A549 (cell line): ENCODE measurements at regions not wholly inside any gene's neighbourhood (a gene's known extent, or its start where the extent isn't known, plus 50 kb on each side); places are given as distances from the start of the nearest gene placed in this dataset.

Experiments
- ATAC-seq, 2 experiments: fragments of 200-7000 bp in 1 of 2; fragments of >200 bp in 1 of 2; cut with Nextera tagmentation in 1 of 2; cut with Tn5 transposase in 1 of 2; 3 replicates each; pipeline versions ENCODE4 v1.8.0 to v1.9.1; 2018 to 2020; ENCODE audit warnings: mild to moderate bottlenecking in 1 of 2, moderate library complexity in 1 of 2
- CTCF ChIA-PET: fragments of 300-600 bp; sonication (Branson Sonifier 250); formaldehyde crosslinking; extraction: SDS; loops from one replicate; lab custom pipeline; 2021; ENCODE audit warnings: antibody characterized with exemption, inconsistent platforms; lab: Yijun Ruan, JAX
- POLR2A ChIA-PET: fragments of 350-600 bp; formaldehyde crosslinking; extraction: SDS; loops from one replicate; lab custom pipeline; 2021; ENCODE audit warnings: antibody characterized with exemption, inconsistent platforms; lab: Yijun Ruan, JAX
- DNase-seq, 2 experiments: peaks; one replicate each; pipeline versions ENCODE4 v3.0.0 to v3.0.0-alpha.2; 2011 to 2016; ENCODE audit warnings: low read depth in 1 of 2, low spot score in 1 of 2
- FAIRE-seq: peaks from 2 replicates; lab custom pipeline; 2011; peaks lifted over from hg19 to GRCh38; lab: Jason Lieb, UNC
- H3K27ac ChIP-seq, 2 experiments: fragments of >200 bp; sonication (Bioruptor Twin); formaldehyde crosslinking; 3 replicates each; pipeline ENCODE4 v1.5.1; 2016 to 2017
- H3K4me1 ChIP-seq: fragments of >200 bp; sonication (Bioruptor Twin); formaldehyde crosslinking; 3 replicates; pipeline ENCODE4 v1.6.1; 2016
- H3K4me2 ChIP-seq: fragments of >200 bp; sonication (Bioruptor Twin); formaldehyde crosslinking; 3 replicates; pipeline ENCODE4 v1.6.1; 2016
- H3K4me3 ChIP-seq: fragments of >200 bp; sonication (Bioruptor Twin); formaldehyde crosslinking; 3 replicates; pipeline ENCODE4 v1.5.1; 2016
- H3K9me3 ChIP-seq: fragments of >200 bp; sonication (Bioruptor Twin); formaldehyde crosslinking; 3 replicates; pipeline ENCODE4 v1.6.1; 2016
- BHLHE40 ChIP-seq: IDR thresholded peaks from 2 replicates; pipeline ENCODE4 v1.6.1; 2012; ENCODE audit warnings: low read depth, low read length, inconsistent platforms
- EHMT2 ChIP-seq: fragments of 200-600 bp; sonication (generic); IDR thresholded peaks from 2 replicates; pipeline ENCODE4 v1.6.1; 2016; ENCODE audit warnings: antibody characterized with exemption, low read depth, mild to moderate bottlenecking, moderate library complexity
- EP300 ChIP-seq, 2 experiments: fragments of >200 bp; sonication (Bioruptor Twin); formaldehyde crosslinking; IDR thresholded peaks; 2 replicates in 1 of 2; 3 replicates in 1 of 2; pipeline ENCODE4 v1.6.1; 2016 to 2017
- FOSL2 ChIP-seq, 2 experiments: fragments of 450-650 bp in 1 of 2; fragments of >200 bp in 1 of 2; sonication (Bioruptor Twin) in 1 of 2; formaldehyde crosslinking; IDR thresholded peaks; 2 replicates each; pipeline versions ENCODE4 v1.5.0 to v1.6.1; 2016 to 2020; ENCODE audit warnings: mild to moderate bottlenecking in 1 of 2, moderate library complexity in 1 of 2
- FOXS1 ChIP-seq: fragments of 250-450 bp; sonication (Bioruptor Pico); IDR thresholded peaks from 2 replicates; pipeline ENCODE4 v1.5.0; 2020; ENCODE audit warnings: mild to moderate bottlenecking, moderate library complexity
- HOXB5 ChIP-seq: fragments of 250-450 bp; sonication (Bioruptor Pico); IDR thresholded peaks from 2 replicates; pipeline ENCODE4 v1.5.0; 2020; ENCODE audit warnings: mild to moderate bottlenecking, moderate library complexity
- JUN ChIP-seq, 2 experiments: fragments of >200 bp; sonication (Bioruptor Twin); formaldehyde crosslinking; IDR thresholded peaks; 2 replicates in 1 of 2; 3 replicates in 1 of 2; pipeline ENCODE4 v1.6.1; 2016 to 2017
- KDM1A ChIP-seq: fragments of 200-600 bp; sonication (generic); IDR thresholded peaks from 2 replicates; pipeline ENCODE4 v1.6.1; 2016; ENCODE audit warnings: low read depth, mild to moderate bottlenecking
- KDM5A ChIP-seq: fragments of 200-600 bp; sonication (generic); IDR thresholded peaks from 2 replicates; pipeline ENCODE4 v1.6.1; 2016; ENCODE audit warnings: antibody characterized with exemption, mild to moderate bottlenecking
- MAFK ChIP-seq: fragments of 450-650 bp; IDR thresholded peaks from 2 replicates; pipeline ENCODE4 v1.6.1; 2014; ENCODE audit not compliant: partially characterized antibody
- MYC ChIP-seq: IDR thresholded peaks from 2 replicates; pipeline ENCODE4 v1.6.1; 2012; ENCODE audit warnings: mild to moderate bottlenecking, inconsistent platforms, low read length, improper control_type of control experiment, borderline replicate concordance
- POLR2A ChIP-seq: IDR thresholded peaks from 2 replicates; pipeline ENCODE4 v1.6.1; 2012; ENCODE audit warnings: mild to moderate bottlenecking, low read length
- RNF2 ChIP-seq: fragments of 200-600 bp; sonication (generic); IDR thresholded peaks from 2 replicates; pipeline ENCODE4 v1.6.1; 2016; ENCODE audit warnings: low read depth, mild to moderate bottlenecking, antibody characterized with exemption, moderate library complexity, borderline replicate concordance
- ZC3H11A ChIP-seq: fragments of 450-650 bp; IDR thresholded peaks from 2 replicates; pipeline ENCODE4 v1.6.1; 2014; ENCODE audit warnings: antibody characterized with exemption, mild to moderate bottlenecking
- WGBS: methylation state at CpG from one replicate; pipeline ENCODE4 v1.1.6; 2017; ENCODE audit errors: missing lambda C conversion rate; 5-methylcytosine and 5-hydroxymethylcytosine counted together
- TF ChIP-seq, protein P1 (sequence below): fragments of 200-600 bp; sonication (generic); IDR thresholded peaks from 2 replicates; pipeline ENCODE4 v1.6.1; 2016; ENCODE audit warnings: antibody characterized with exemption, mild to moderate bottlenecking, moderate library complexity
- TF ChIP-seq, protein P2 (sequence below): fragments of >200 bp; sonication (Bioruptor Twin); formaldehyde crosslinking; IDR thresholded peaks from 3 replicates; pipeline ENCODE4 v1.6.1; 2016
- TF ChIP-seq, protein P3 (sequence below): fragments of >200 bp; sonication (Bioruptor Twin); formaldehyde crosslinking; IDR thresholded peaks from 3 replicates; pipeline ENCODE4 v1.5.1; 2016
- TF ChIP-seq, protein P4 (sequence below): IDR thresholded peaks from 2 replicates; pipeline ENCODE4 v1.6.1; 2012; ENCODE audit warnings: low read depth, borderline replicate concordance
- TF ChIP-seq, protein P5 (sequence below): fragments of 450-650 bp; IDR thresholded peaks from 2 replicates; pipeline ENCODE4 v1.6.1; 2014; ENCODE audit warnings: antibody characterized with exemption

DNA sequence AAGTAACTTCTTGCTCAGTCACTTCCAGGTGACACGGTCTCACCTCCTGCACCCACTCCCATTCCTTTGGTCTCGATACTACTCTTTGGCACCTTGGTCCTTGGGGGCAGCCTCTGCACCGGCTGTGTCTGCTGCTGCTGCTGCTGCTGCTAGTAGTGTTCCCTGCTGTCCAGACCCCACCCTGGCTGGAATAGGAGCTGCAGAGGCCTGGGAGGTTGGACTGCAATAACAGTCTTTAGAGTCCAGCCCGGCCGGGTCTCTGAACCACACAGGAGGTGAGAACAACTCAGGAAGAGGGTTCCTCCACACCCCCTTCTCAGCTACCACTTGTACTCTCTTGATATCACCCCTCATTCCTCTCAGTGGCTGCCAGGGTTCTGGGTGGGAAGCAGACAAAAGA is 231.1 kb upstream of the NLRP1 start (continued):
- TF ChIP-seq, protein P1, sequence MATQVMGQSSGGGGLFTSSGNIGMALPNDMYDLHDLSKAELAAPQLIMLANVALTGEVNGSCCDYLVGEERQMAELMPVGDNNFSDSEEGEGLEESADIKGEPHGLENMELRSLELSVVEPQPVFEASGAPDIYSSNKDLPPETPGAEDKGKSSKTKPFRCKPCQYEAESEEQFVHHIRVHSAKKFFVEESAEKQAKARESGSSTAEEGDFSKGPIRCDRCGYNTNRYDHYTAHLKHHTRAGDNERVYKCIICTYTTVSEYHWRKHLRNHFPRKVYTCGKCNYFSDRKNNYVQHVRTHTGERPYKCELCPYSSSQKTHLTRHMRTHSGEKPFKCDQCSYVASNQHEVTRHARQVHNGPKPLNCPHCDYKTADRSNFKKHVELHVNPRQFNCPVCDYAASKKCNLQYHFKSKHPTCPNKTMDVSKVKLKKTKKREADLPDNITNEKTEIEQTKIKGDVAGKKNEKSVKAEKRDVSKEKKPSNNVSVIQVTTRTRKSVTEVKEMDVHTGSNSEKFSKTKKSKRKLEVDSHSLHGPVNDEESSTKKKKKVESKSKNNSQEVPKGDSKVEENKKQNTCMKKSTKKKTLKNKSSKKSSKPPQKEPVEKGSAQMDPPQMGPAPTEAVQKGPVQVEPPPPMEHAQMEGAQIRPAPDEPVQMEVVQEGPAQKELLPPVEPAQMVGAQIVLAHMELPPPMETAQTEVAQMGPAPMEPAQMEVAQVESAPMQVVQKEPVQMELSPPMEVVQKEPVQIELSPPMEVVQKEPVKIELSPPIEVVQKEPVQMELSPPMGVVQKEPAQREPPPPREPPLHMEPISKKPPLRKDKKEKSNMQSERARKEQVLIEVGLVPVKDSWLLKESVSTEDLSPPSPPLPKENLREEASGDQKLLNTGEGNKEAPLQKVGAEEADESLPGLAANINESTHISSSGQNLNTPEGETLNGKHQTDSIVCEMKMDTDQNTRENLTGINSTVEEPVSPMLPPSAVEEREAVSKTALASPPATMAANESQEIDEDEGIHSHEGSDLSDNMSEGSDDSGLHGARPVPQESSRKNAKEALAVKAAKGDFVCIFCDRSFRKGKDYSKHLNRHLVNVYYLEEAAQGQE: no peak
- TF ChIP-seq KDM5A: no peak
- TF ChIP-seq EHMT2: no peak
- TF ChIP-seq FOXS1 (CRISPR knock-in tag): no peak
- TF ChIP-seq ZC3H11A: no peak
- TF ChIP-seq RNF2: no peak
- no peak for TF ChIP-seq FOSL2 (IDR thresholded peaks at IDR 0.05)
- no peak for TF ChIP-seq FOSL2 (CRISPR knock-in tag; IDR thresholded peaks at IDR 0.05)
- no peak for TF ChIP-seq BHLHE40

DNA sequence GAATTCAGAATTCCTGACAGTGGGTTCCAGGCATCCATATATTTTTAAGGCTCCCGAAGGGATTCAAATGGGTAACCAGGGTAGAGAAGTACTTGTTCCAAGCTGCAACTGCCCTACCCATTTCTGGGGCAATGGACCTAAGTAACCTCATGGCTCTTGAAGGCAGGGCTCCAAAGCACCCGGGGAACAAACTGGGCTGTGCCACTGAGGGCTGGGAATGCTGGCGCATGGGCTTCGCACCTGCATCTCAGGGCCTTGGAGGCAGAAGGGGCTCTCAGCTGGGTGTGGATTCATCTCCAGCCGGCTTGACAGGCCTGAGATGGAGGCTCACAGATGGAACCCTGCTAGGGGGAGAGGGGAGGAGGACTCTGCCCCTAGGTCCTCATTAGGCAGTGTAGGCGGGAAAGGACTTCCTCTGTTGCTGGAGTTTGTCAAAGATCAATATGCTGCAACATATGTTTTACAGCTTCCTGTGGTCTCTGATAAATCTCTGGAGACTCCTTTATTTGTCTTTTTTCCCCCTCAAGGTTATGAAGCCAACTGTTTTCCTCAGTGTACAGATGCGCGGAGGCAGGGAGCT is 232.3 kb upstream of the NLRP1 start:
- no peak overlapping the region for H3K4me3 ChIP-seq
- H3K27ac ChIP-seq: no peak overlapping the region
- TF ChIP-seq, protein P2, sequence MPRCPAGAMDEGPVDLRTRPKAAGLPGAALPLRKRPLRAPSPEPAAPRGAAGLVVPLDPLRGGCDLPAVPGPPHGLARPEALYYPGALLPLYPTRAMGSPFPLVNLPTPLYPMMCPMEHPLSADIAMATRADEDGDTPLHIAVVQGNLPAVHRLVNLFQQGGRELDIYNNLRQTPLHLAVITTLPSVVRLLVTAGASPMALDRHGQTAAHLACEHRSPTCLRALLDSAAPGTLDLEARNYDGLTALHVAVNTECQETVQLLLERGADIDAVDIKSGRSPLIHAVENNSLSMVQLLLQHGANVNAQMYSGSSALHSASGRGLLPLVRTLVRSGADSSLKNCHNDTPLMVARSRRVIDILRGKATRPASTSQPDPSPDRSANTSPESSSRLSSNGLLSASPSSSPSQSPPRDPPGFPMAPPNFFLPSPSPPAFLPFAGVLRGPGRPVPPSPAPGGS: no peak
- TF ChIP-seq EP300 (IDR thresholded peaks at IDR 0.05) (no peak), MYC (no peak), HOXB5 (CRISPR knock-in tag) (no peak), MAFK (no peak), BHLHE40 (no peak), JUN (IDR thresholded peaks at IDR 0.05) (no peak), KDM1A (no peak), POLR2A (no peak)
- TF ChIP-seq, protein P3, sequence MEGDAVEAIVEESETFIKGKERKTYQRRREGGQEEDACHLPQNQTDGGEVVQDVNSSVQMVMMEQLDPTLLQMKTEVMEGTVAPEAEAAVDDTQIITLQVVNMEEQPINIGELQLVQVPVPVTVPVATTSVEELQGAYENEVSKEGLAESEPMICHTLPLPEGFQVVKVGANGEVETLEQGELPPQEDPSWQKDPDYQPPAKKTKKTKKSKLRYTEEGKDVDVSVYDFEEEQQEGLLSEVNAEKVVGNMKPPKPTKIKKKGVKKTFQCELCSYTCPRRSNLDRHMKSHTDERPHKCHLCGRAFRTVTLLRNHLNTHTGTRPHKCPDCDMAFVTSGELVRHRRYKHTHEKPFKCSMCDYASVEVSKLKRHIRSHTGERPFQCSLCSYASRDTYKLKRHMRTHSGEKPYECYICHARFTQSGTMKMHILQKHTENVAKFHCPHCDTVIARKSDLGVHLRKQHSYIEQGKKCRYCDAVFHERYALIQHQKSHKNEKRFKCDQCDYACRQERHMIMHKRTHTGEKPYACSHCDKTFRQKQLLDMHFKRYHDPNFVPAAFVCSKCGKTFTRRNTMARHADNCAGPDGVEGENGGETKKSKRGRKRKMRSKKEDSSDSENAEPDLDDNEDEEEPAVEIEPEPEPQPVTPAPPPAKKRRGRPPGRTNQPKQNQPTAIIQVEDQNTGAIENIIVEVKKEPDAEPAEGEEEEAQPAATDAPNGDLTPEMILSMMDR: no peak
- TF ChIP-seq, protein P4, sequence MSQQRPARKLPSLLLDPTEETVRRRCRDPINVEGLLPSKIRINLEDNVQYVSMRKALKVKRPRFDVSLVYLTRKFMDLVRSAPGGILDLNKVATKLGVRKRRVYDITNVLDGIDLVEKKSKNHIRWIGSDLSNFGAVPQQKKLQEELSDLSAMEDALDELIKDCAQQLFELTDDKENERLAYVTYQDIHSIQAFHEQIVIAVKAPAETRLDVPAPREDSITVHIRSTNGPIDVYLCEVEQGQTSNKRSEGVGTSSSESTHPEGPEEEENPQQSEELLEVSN: no peak
- TF ChIP-seq, protein P5, sequence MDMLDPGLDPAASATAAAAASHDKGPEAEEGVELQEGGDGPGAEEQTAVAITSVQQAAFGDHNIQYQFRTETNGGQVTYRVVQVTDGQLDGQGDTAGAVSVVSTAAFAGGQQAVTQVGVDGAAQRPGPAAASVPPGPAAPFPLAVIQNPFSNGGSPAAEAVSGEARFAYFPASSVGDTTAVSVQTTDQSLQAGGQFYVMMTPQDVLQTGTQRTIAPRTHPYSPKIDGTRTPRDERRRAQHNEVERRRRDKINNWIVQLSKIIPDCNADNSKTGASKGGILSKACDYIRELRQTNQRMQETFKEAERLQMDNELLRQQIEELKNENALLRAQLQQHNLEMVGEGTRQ: no peak
- peaks cover 13% of the 10 kb centered on the region for H3K4me1 ChIP-seq
- FAIRE-seq: no peak
- DNase-seq: no peak
- H3K4me2 ChIP-seq: no peak overlapping the region
- WGBS: 68% methylated on average over 8 of the region's 8 CpGs
- no peak for ATAC-seq
- CTCF ChIA-PET: interaction anchor here (0.6 to 2.3 kb wide), 6 partner anchors 9 to 971 kb away, joined by 3 to 8 read pairs (median 4); no protein-coding TSS in a partner anchor
- POLR2A ChIA-PET: no interaction called here
- H3K9me3 ChIP-seq: peaks cover 9% of the 10 kb centered on the region
